Karpas-422 (cell line): ENCODE measurements at regions not wholly inside any gene's neighbourhood (a gene's known extent, or its start where the extent isn't known, plus 50 kb on each side); places are given as distances from the start of the nearest gene placed in this dataset.

ENCODE experiments used
- DNase-seq: peaks from one replicate; pipeline ENCODE4 v3.0.0-alpha.2; 2015
- H2AFZ ChIP-seq: fragments of 200-600 bp; sonication (generic); 2 replicates; pipeline ENCODE4 v1.6.1; 2014; ENCODE audit warnings: antibody characterized with exemption, low read length, mixed read lengths
- H3K27ac ChIP-seq: fragments of 200-600 bp; sonication (generic); 2 replicates; pipeline ENCODE4 v1.5.1; 2014; ENCODE audit warnings: mild to moderate bottlenecking, low read length, moderate library complexity
- H3K27me3 ChIP-seq: fragments of 200-600 bp; sonication (generic); 2 replicates; pipeline ENCODE4 v1.6.1; 2014; ENCODE audit warnings: low read length, mixed read lengths
- H3K36me3 ChIP-seq: fragments of 200-600 bp; sonication (generic); 2 replicates; pipeline ENCODE4 v1.6.1; 2014; ENCODE audit warnings: low read length, mixed read lengths; ENCODE audit not compliant: insufficient read depth
- H3K4me1 ChIP-seq: fragments of 200-600 bp; sonication (generic); 2 replicates; pipeline ENCODE4 v1.6.1; 2014; ENCODE audit warnings: mild to moderate bottlenecking, low read length, mixed read lengths
- H3K4me2 ChIP-seq: fragments of 200-600 bp; sonication (generic); 2 replicates; pipeline ENCODE4 v1.6.1; 2014; ENCODE audit warnings: low read length, low read depth, mild to moderate bottlenecking; ENCODE audit not compliant: poor library complexity, severe bottlenecking
- H3K4me3 ChIP-seq: fragments of 200-600 bp; sonication (generic); 2 replicates; pipeline ENCODE4 v1.5.1; 2014; ENCODE audit warnings: mild to moderate bottlenecking, antibody characterized with exemption, low read length, mixed read lengths
- H3K79me2 ChIP-seq: fragments of 200-600 bp; sonication (generic); 2 replicates; pipeline ENCODE4 v1.6.1; 2014; ENCODE audit warnings: mild to moderate bottlenecking, low read length, mixed read lengths
- H3K9ac ChIP-seq: fragments of 200-600 bp; sonication (generic); 2 replicates; pipeline ENCODE4 v1.6.0; 2014; ENCODE audit warnings: low read length
- H3K9me2 ChIP-seq: fragments of 200-600 bp; sonication (generic), shearing (Covaris generic); replicated peaks from 2 replicates; pipeline ENCODE4 v1.6.0; 2014; ENCODE audit warnings: mild to moderate bottlenecking, low read length, moderate library complexity; ENCODE audit not compliant: insufficient read depth
- H3K9me3 ChIP-seq: fragments of 300-700, 200-600 bp; sonication (generic); 2 replicates; pipeline ENCODE4 v1.6.1; 2014; ENCODE audit warnings: low read length, mixed read lengths
- H4K20me1 ChIP-seq: fragments of 200-600 bp; sonication (generic); 2 replicates; pipeline ENCODE4 v1.6.1; 2014; ENCODE audit warnings: mild to moderate bottlenecking, antibody characterized with exemption, low read length, low read depth; ENCODE audit not compliant: insufficient read depth

DNA sequence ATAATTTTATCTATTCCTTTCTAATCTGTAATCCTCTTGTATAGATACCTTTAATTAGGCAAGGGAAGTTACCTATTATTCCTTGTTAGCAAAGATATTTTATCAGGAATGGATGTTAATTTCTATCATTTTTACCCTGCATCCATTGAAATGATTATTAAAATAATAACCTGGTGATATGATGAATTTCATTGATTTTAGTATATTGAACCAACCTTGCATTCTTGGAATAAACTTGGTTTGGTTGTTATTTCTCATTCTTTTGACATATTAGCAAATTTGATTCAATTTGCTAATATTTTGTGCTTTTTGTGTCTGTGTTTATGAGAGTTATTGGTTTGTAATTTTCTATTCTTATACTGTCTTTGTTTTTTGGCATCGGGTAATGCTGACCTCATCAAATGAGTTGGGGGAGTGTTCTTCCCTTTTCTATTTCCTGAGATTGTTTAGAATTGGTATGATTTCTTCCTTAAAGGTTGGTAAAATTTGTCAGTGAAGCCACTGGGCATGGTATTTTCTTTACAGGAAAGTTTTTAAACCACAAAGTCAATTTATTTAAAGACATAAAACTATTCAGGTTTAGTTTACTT, 250.4 kb upstream of the PMFBP1 start:
- Histone ChIP-seq H3K4me3 (no peak overlapping the region), H2AFZ (no peak overlapping the region), H3K36me3 (peaks cover 4% of the 10 kb centered on the region), H3K9me2 (no peaks in the 10 kb centered on the region; the same call in 1 of the 2 replicates), H3K9me3 (peaks cover 18% of the 10 kb centered on the region), H3K27me3 (no peaks in the 10 kb centered on the region), H4K20me1 (no peaks in the 10 kb centered on the region), H3K4me1 (no peaks in the 10 kb centered on the region), H3K9ac (no peak overlapping the region), H3K27ac (no peak overlapping the region), H3K4me2 (no peak overlapping the region), H3K79me2 (no peaks in the 10 kb centered on the region)
- DNase-seq: no peak

DNA sequence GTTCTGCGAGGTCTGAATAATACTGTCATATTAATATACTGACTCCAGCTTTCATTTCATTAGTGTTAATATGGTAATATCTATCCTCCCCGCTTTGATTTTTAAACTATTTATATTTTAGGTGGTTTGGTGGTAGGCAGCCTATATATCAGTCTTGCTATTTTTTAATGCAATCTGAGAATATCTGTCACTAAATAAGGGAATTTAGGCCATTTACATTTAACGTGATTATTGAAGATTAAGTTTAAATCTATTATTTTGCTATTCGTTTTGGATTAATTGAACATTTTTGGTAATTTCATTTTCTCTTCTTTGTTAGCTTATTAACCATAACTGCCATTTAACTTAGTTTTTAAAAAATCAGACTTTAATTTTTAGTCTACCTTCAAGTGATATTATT, 247.7 kb upstream of the PMFBP1 start:
- H2AFZ ChIP-seq: no peak overlapping the region
- no peaks in the 10 kb centered on the region for H3K27me3 ChIP-seq
- H3K36me3 ChIP-seq: peaks cover 1% of the 10 kb centered on the region
- H3K4me2 ChIP-seq: no peak overlapping the region
- no peaks in the 10 kb centered on the region; the same call in 1 of the 2 replicates for H3K9me2 ChIP-seq
- H3K79me2 ChIP-seq: no peaks in the 10 kb centered on the region
- no peak overlapping the region for H3K9ac ChIP-seq
- H3K4me3 ChIP-seq: no peak overlapping the region
- no peaks in the 10 kb centered on the region for H3K4me1 ChIP-seq
- H4K20me1 ChIP-seq: no peaks in the 10 kb centered on the region
- H3K9me3 ChIP-seq: peaks cover 15% of the 10 kb centered on the region
- H3K27ac ChIP-seq: no peak overlapping the region
- no peak for DNase-seq

DNA sequence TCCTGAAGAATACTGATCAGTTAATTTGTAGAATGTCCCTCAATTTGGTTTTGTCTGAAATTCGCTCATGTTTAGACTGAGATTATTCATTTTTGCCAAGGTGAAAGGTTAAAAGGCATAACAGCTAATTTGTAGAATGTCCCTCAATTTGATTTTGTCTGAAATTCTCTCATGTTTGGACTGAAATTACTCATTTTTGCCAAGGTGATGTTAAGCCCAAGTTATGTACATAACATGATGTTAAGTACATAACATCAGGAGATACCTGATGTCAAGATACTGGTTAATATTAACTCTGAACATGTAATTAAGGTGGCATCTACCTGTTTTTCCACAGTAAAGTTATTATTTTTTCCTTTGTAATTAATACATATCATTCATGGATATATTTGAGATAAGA, 243.4 kb upstream of the PMFBP1 start:
- Histone ChIP-seq H3K27me3 (no peaks in the 10 kb centered on the region), H3K4me3 (no peak overlapping the region), H3K9me2 (no peaks in the 10 kb centered on the region; the same call in 1 of the 2 replicates), H3K9me3 (no peaks in the 10 kb centered on the region), H2AFZ (no peak overlapping the region), H3K4me2 (no peak overlapping the region), H3K4me1 (no peaks in the 10 kb centered on the region), H3K36me3 (no peaks in the 10 kb centered on the region), H4K20me1 (no peaks in the 10 kb centered on the region), H3K27ac (no peak overlapping the region), H3K79me2 (no peaks in the 10 kb centered on the region), H3K9ac (no peak overlapping the region)
- DNase-seq: no peak

DNA sequence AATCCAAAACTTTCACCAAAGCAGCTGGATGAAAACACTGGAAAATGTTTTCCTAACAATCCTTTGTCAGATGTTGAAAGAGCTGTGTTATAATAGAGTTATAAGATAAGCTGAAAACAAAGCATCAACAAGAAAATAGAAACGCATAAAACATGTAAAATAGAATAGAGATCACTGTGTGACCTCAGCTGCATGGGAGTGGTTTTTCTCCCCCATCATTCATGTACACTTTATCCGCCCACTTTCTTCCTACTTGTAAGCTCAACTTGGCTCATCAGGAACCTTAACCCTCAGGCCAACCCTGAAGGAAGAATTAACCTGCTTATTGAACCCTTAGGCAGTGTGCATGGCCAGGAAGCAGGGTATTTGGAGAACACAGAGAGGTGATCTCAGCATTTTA, 238.5 kb upstream of the PMFBP1 start:
- no peaks in the 10 kb centered on the region for H4K20me1 ChIP-seq

DNA sequence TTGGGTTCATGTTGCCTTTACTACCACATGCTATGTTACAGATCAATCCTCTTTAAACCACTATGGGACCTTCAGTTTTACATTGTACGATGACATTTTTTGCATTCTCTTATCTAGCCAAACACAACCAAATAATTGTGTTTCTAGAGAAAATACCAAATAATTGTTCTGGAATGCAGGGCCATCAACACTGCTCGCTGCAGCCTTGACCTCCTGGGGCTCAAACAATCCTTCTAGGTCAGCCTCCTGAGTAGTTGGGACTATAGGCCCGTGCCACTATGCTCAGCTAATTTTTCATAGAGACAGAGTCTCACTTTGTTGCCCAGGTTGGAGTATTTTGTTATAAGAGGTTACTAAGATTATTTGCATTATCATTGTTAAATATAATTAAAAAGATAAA, 237.5 kb upstream of the PMFBP1 start:
- no peaks in the 10 kb centered on the region for H3K36me3 ChIP-seq
- H3K4me2 ChIP-seq: no peak overlapping the region
- no peaks in the 10 kb centered on the region for H3K79me2 ChIP-seq
- H4K20me1 ChIP-seq: no peaks in the 10 kb centered on the region
- H2AFZ ChIP-seq: no peak overlapping the region
- no peak for DNase-seq
- H3K4me3 ChIP-seq: no peak overlapping the region
- H3K27me3 ChIP-seq: no peaks in the 10 kb centered on the region
- no peak overlapping the region for H3K9ac ChIP-seq
- no peaks in the 10 kb centered on the region for H3K9me2 ChIP-seq
- H3K27ac ChIP-seq: no peak overlapping the region
- H3K4me1 ChIP-seq: no peaks in the 10 kb centered on the region
- H3K9me3 ChIP-seq: no peaks in the 10 kb centered on the region

More for the DNA sequence above, 238.5 kb upstream of the PMFBP1 start:
- H3K9me3 ChIP-seq: no peaks in the 10 kb centered on the region
- H3K27me3 ChIP-seq: no peaks in the 10 kb centered on the region
- no peaks in the 10 kb centered on the region for H3K79me2 ChIP-seq
- H3K4me2 ChIP-seq: no peak overlapping the region
- H3K4me3 ChIP-seq: no peak overlapping the region
- DNase-seq: no peak
- H3K9me2 ChIP-seq: no peaks in the 10 kb centered on the region
- H3K9ac ChIP-seq: no peak overlapping the region
- H3K36me3 ChIP-seq: no peaks in the 10 kb centered on the region
- no peak overlapping the region for H3K27ac ChIP-seq
- no peaks in the 10 kb centered on the region for H3K4me1 ChIP-seq
- no peak overlapping the region for H2AFZ ChIP-seq

DNA sequence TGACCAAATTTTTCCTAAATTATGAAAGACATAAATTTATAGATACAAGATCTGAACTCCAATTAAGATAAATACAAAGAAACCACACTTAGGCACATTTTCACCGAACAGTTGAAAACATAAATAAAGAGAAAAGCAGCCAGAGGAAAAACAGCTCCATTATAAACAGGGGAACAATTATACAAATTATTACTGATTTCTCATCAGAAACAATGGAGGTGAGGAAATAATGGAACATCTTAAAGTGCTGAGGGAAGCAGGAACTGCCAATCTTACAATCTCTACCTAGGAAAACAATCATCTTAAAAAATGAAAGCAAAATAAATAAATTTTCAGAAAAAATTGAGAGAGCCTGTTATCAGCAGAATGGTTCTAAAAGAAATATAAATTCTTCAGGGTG, 234.4 kb upstream of the PMFBP1 start:
- DNase-seq: no peak
- Histone ChIP-seq H4K20me1 (no peaks in the 10 kb centered on the region), H3K4me1 (no peaks in the 10 kb centered on the region), H3K27me3 (no peaks in the 10 kb centered on the region), H3K9me2 (no peaks in the 10 kb centered on the region), H3K36me3 (no peaks in the 10 kb centered on the region), H3K9me3 (no peaks in the 10 kb centered on the region), H3K27ac (no peak overlapping the region), H3K9ac (no peak overlapping the region), H3K79me2 (no peaks in the 10 kb centered on the region), H3K4me2 (no peak overlapping the region), H2AFZ (no peak overlapping the region), H3K4me3 (no peak overlapping the region)

DNA sequence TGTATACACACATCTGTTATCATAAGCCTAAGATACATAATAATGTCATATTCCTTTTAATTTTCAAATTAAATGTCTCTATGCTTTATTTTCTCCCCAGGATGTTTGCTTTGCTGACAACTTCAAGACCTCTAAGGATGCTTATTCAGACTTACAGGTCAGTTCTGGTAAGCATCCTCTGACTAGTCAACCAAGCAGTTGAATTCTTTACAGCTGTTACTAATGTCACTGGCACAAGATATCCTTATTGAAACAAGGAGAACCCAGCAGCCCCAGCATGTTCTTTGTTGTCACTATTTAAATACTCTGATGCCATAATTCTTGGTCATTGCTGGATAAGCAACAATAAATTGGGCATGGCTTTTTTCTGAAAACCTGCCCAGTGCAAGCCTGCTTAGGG, 232.3 kb upstream of the PMFBP1 start:
- DNase-seq: no peak
- Histone ChIP-seq H3K9me2 (no peaks in the 10 kb centered on the region), H3K36me3 (no peaks in the 10 kb centered on the region), H2AFZ (no peak overlapping the region), H3K4me1 (no peaks in the 10 kb centered on the region), H3K4me2 (no peak overlapping the region), H3K79me2 (no peaks in the 10 kb centered on the region), H3K4me3 (no peak overlapping the region), H3K27ac (no peak overlapping the region), H3K9ac (no peak overlapping the region), H3K9me3 (no peaks in the 10 kb centered on the region), H3K27me3 (no peaks in the 10 kb centered on the region), H4K20me1 (no peaks in the 10 kb centered on the region)

DNA sequence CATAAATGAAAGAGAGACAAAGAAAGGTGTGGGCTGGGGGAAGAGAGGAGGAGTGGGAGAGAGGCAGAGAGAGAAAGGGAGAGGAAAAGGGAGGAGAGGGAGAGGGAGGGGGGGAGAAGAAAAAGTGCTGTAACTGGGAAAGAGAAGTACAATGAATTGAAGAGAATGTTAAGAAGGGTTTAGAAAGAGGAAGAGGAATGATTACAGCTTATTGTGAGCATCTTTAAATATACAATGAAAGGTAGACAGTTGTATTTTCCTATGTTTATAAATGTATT, 229.1 kb upstream of the PMFBP1 start:
- Histone ChIP-seq H3K9ac (no peak overlapping the region), H3K4me2 (no peak overlapping the region), H3K27ac (no peak overlapping the region), H3K9me2 (no peaks in the 10 kb centered on the region), H4K20me1 (no peaks in the 10 kb centered on the region), H3K79me2 (no peaks in the 10 kb centered on the region), H2AFZ (no peak overlapping the region), H3K9me3 (no peaks in the 10 kb centered on the region), H3K4me3 (no peak overlapping the region), H3K4me1 (no peaks in the 10 kb centered on the region), H3K27me3 (no peaks in the 10 kb centered on the region), H3K36me3 (no peaks in the 10 kb centered on the region)
- no peak for DNase-seq
